GM23338 (cell line): ENCODE measurements at regions not wholly inside any gene's neighbourhood (a gene's known extent, or its start where the extent isn't known, plus 50 kb on each side); places are given as distances from the start of the nearest gene placed in this dataset.

Experiments
- ATAC-seq: fragments of 200-7000 bp; cut with Tn5 transposase; 3 replicates; pipeline ENCODE4 v1.9.1; 2020
- DNase-seq: peaks from one replicate; pipeline ENCODE4 v3.0.0-alpha.2; 2015; ENCODE audit warnings: low spot score
- H2AFZ ChIP-seq: fragments of 200-600 bp; sonication (generic); 2 replicates; pipeline ENCODE4 v1.8.0; 2016; ENCODE audit warnings: antibody characterized with exemption, mild to moderate bottlenecking, moderate library complexity
- H3F3A ChIP-seq: fragments of 200-600 bp; sonication (generic); replicated peaks from 2 replicates; pipeline ENCODE4 v1.8.0; 2017; ENCODE audit warnings: antibody characterized with exemption, mixed run types, low read depth
- H3K27ac ChIP-seq: fragments of 200-600 bp; sonication (generic); 2 replicates; pipeline ENCODE4 v1.6.1; 2016; ENCODE audit warnings: low read depth
- H3K27me3 ChIP-seq: fragments of 200-600 bp; sonication (generic); 2 replicates; pipeline ENCODE4 v1.8.0; 2016; ENCODE audit warnings: mild to moderate bottlenecking, mixed run types, moderate library complexity; ENCODE audit not compliant: insufficient read depth
- H3K36me3 ChIP-seq: fragments of 200-600 bp; sonication (generic); 2 replicates; pipeline ENCODE4 v1.8.0; 2016; ENCODE audit warnings: mild to moderate bottlenecking; ENCODE audit not compliant: insufficient read depth
- H3K4me1 ChIP-seq: fragments of 200-600 bp; sonication (generic); 2 replicates; pipeline ENCODE4 v1.8.0; 2016; ENCODE audit warnings: mild to moderate bottlenecking, moderate library complexity; ENCODE audit not compliant: insufficient read depth
- H3K4me2 ChIP-seq: fragments of 200-600 bp; sonication (generic); 2 replicates; pipeline ENCODE4 v1.7.1; 2017; ENCODE audit warnings: mixed run types
- H3K4me3 ChIP-seq: fragments of 200-600 bp; sonication (generic); 2 replicates; pipeline ENCODE4 v1.6.1; 2016; ENCODE audit warnings: mixed run types
- H3K79me2 ChIP-seq: fragments of 200-600 bp; sonication (generic); replicated peaks from 2 replicates; pipeline ENCODE4 v1.8.0; 2017; ENCODE audit warnings: mild to moderate bottlenecking; ENCODE audit not compliant: insufficient read depth
- H3K9me2 ChIP-seq: fragments of 200-600 bp; sonication (generic); 2 replicates; pipeline ENCODE4 v1.8.0; 2017; ENCODE audit not compliant: insufficient read depth
- H4K20me1 ChIP-seq: fragments of 200-600 bp; sonication (generic); replicated peaks from 2 replicates; pipeline ENCODE4 v1.8.0; 2017; ENCODE audit warnings: mild to moderate bottlenecking; ENCODE audit not compliant: insufficient read depth
- H3K27ac Mint-ChIP-seq: 2 replicates; pipeline ENCODE4 v1.8.0; 2020; ENCODE audit warnings: inconsistent platforms, mild to moderate bottlenecking, moderate library complexity, mixed read lengths
- H3K27me3 Mint-ChIP-seq: 3 replicates; pipeline ENCODE4 v1.8.0; 2022; ENCODE audit warnings: low read depth, mild to moderate bottlenecking, moderate library complexity, mixed read lengths, inconsistent platforms; ENCODE audit not compliant: insufficient read depth, poor library complexity
- H3K36me3 Mint-ChIP-seq: 3 replicates; pipeline ENCODE4 v1.8.0; 2021; ENCODE audit warnings: low read depth, mild to moderate bottlenecking, inconsistent platforms, moderate library complexity, mixed read lengths
- H3K4me1 Mint-ChIP-seq: 3 replicates; pipeline ENCODE4 v1.8.0; 2020; ENCODE audit warnings: mild to moderate bottlenecking, inconsistent platforms, mixed read lengths
- H3K4me3 Mint-ChIP-seq: 3 replicates; pipeline ENCODE4 v1.8.0; 2021; ENCODE audit warnings: moderate library complexity, mild to moderate bottlenecking, inconsistent platforms, mixed read lengths
- H3K9me3 Mint-ChIP-seq: 3 replicates; pipeline ENCODE4 v1.8.0; 2020; ENCODE audit warnings: moderate library complexity, mild to moderate bottlenecking, inconsistent platforms, mixed read lengths
- CREB1 ChIP-seq: fragments of 250-450 bp; sonication (Bioruptor Pico); IDR thresholded peaks from 2 replicates; pipeline ENCODE4 v1.5.0; 2020; ENCODE audit warnings: low read depth, mild to moderate bottlenecking, moderate library complexity
- CTCF ChIP-seq, 2 experiments: fragments of 200-600 bp in 1 of 2; sonication (generic) in 1 of 2; conservative IDR thresholded peaks; 2 replicates each; pipeline versions ENCODE4 v1.5.1 to v1.6.1; 2016 to 2017; ENCODE audit warnings: antibody characterized with exemption in 2 of 2, low read depth in 2 of 2, mild to moderate bottlenecking in 2 of 2, moderate library complexity in 1 of 2
- ETS1 ChIP-seq: IDR thresholded peaks from 2 replicates; pipeline ENCODE4 v1.6.1; 2016; ENCODE audit warnings: antibody characterized with exemption
- EZH2 ChIP-seq: fragments of 200-600 bp; sonication (generic); IDR thresholded peaks from one replicate; pipeline ENCODE4 v1.8.0; 2017; ENCODE audit warnings: antibody characterized with exemption, mild to moderate bottlenecking, low read depth; ENCODE audit not compliant: unreplicated experiment
- EZH2phosphoT487 ChIP-seq: fragments of 200-600 bp; sonication (generic); IDR thresholded peaks from one replicate; pipeline ENCODE4 v1.8.1; 2018; ENCODE audit warnings: antibody characterized with exemption; ENCODE audit not compliant: unreplicated experiment
- JUNB ChIP-seq: IDR thresholded peaks from one replicate; pipeline ENCODE4 v1.6.1; 2016; ENCODE audit warnings: antibody characterized with exemption; ENCODE audit not compliant: unreplicated experiment
- REST ChIP-seq: IDR thresholded peaks from one replicate; pipeline ENCODE4 v1.6.1; 2018; ENCODE audit warnings: antibody characterized with exemption; ENCODE audit not compliant: unreplicated experiment
- STAT1 ChIP-seq: IDR thresholded peaks from one replicate; pipeline ENCODE4 v1.6.1; 2016; ENCODE audit warnings: antibody characterized with exemption; ENCODE audit not compliant: unreplicated experiment
- ZNF331 ChIP-seq: fragments of 250-450 bp; sonication (Bioruptor Pico); IDR thresholded peaks from 2 replicates; pipeline ENCODE4 v1.5.0; 2020; ENCODE audit warnings: low read depth, mild to moderate bottlenecking, moderate library complexity
- ZNF462 ChIP-seq: fragments of 250-450 bp; sonication (Bioruptor Pico); IDR thresholded peaks from 2 replicates; pipeline ENCODE4 v1.5.0; 2020; ENCODE audit warnings: mild to moderate bottlenecking, moderate library complexity

GRCh38 chr1:168843950-168844349 is 114.9 kb upstream of the DPT start:
- Histone ChIP-seq H3K4me1 (peaks cover 8% of the 10 kb centered on the region; the same call in 1 of the 2 replicates), H3F3A (no peaks in the 10 kb centered on the region), H3K36me3 (no peaks in the 10 kb centered on the region), H2AFZ (no peak overlapping the region), H3K27ac (no peak overlapping the region), H3K27me3 (no peaks in the 10 kb centered on the region), H3K4me2 (no peak overlapping the region), H4K20me1 (no peaks in the 10 kb centered on the region), H3K4me3 (no peak overlapping the region), H3K79me2 (no peaks in the 10 kb centered on the region), H3K9me2 (no peaks in the 10 kb centered on the region)
- Mint-ChIP-seq H3K4me1 (peaks cover 12% of the 10 kb centered on the region), H3K27me3 (peaks cover 2% of the 10 kb centered on the region), H3K4me3 (no peak overlapping the region), H3K27ac (no peak overlapping the region), H3K36me3 (no peaks in the 10 kb centered on the region), H3K9me3 (no peaks in the 10 kb centered on the region)
- TF ChIP-seq ZNF462 (CRISPR knock-in tag) (no peak), STAT1 (no peak)
- DNase-seq (no peak), ATAC-seq (no peak)

- ATAC-seq: no peak
- no peak for TF ChIP-seq CREB1
- TF ChIP-seq STAT1: no peak
- TF ChIP-seq ZNF331 (CRISPR knock-in tag): no peak
- TF ChIP-seq EZH2phosphoT487: no peak
- no peak for TF ChIP-seq JUNB
- no peak for TF ChIP-seq CTCF (conservative IDR thresholded peaks at IDR 0.05; ENCODE audit: low read depth in 2 of 2)
- no peak for TF ChIP-seq EZH2
- TF ChIP-seq ETS1: no peak
- TF ChIP-seq REST: no peak
Measured at GRCh38 chr1:168845140-168845539, 116.1 kb upstream of the DPT start.

More at GRCh38 chr1:168845140-168845539, 116.1 kb upstream of the DPT start:
- H3K36me3 ChIP-seq: no peaks in the 10 kb centered on the region
- H3K4me1 Mint-ChIP-seq: peaks cover 24% of the 10 kb centered on the region
- H3K36me3 Mint-ChIP-seq: no peaks in the 10 kb centered on the region
- no peaks in the 10 kb centered on the region for H3K9me3 Mint-ChIP-seq
- no peak for DNase-seq
- no peaks in the 10 kb centered on the region for H3K27me3 ChIP-seq
- H3K4me3 Mint-ChIP-seq: no peak overlapping the region
- no peaks in the 10 kb centered on the region for H4K20me1 ChIP-seq
- H3K9me2 ChIP-seq: no peaks in the 10 kb centered on the region
- H3K4me2 ChIP-seq: no peak overlapping the region
- no peaks in the 10 kb centered on the region for H3F3A ChIP-seq
- no peak overlapping the region for H3K27ac ChIP-seq
- H3K4me3 ChIP-seq: no peak overlapping the region
- H3K79me2 ChIP-seq: no peaks in the 10 kb centered on the region
- H3K27ac Mint-ChIP-seq: no peak overlapping the region
- peaks cover 13% of the 10 kb centered on the region; the same call in 1 of the 2 replicates for H3K4me1 ChIP-seq
- peaks cover 2% of the 10 kb centered on the region for H3K27me3 Mint-ChIP-seq
- no peak overlapping the region for H2AFZ ChIP-seq
